G401.6 (cell line): ENCODE measurements at regions not wholly inside any gene's neighbourhood (a gene's known extent, or its start where the extent isn't known, plus 50 kb on each side); places are given as distances from the start of the nearest gene placed in this dataset.

ENCODE experiments used
- FAIRE-seq: peaks from 2 replicates; lab custom pipeline; 2012; peaks lifted over from hg19 to GRCh38; lab: Jason Lieb, UNC

DNA sequence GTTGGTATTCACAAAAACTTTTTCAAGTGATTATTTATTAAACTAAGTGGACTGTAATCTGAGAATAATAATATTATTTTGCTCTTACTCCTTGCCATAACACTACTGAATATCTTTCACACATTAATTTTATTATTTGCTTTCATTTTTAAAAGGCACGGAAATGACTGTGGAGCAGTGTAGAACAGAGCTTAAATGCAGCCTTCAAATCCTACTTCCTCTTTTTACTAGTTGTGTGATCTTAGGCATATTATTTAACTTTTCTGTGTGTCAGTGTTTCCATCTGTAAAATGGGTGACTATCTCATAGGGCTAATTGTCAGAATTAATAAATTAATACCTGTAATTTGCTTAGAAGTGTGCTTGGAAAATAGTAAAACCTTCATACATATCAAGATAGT lies 55.5 kb upstream of the SLC8A1 start:
- no peak for FAIRE-seq

DNA sequence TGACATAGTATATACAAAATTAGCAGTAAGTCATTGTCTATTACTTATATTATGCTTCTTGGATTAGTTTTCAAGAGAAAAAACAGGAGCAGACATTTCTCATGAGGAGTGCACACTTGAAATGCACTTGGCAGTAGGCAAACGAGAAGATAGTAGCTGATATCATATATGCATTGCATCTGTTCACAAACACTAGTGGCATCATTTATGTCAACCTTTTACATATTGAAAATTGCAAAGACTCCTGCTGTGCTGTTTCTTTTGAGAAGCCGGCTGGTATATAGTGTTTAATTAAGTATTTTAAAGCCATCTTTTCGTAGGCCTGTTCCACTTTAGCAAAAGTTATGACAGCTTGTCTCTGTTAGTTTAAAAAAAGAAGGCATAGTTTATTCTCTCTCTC lies 58.4 kb upstream of the SLC8A1 start:
- FAIRE-seq, result no peak

DNA sequence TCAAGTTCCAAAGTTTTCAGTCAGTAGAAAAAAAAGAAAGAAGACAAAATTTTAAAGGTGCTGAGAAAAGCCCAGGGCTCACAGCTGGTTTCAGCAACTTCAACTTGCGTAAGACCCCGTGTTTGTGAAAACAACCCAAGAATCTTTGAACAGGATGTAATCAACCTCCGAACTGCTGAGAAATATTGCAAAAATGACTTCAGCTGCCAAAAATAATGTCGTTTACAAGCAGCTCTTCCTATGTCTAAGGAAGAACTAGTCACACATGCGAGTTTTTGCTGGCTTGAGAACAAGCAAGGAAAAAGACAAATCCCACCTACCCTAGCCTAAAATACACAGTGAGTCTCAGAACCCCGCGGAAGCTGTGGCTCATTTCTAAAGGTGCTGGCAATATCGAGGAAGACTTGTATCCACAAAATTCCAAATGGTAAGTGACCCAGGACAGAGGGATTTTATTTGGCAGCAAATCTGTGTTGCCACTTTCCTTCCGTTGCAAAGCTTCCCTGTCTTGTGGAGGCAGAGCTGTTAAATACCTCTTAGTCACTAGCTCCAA lies 59.8 kb upstream of the SLC8A1 start:
- FAIRE-seq, result no peak

DNA sequence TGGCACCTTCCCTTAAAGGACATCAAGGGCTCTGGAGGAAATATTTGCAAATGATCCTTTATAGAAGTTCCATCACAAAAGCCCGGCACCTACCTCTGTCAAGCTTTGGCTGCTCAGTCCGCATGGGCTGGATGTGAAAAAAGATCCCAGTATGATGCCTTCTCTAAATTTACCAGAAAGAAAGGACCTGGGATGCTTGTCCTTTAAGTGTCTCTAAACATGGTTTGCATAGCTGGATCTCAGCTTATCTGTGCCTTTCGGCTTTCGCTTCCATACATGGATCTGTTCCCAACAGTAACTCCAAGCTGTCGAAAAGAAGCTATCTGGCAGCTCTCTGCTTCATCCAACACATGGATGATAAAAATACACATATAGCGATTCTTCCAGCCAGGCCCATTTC lies 60.4 kb upstream of the SLC8A1 start:
- FAIRE-seq, result no peak

DNA sequence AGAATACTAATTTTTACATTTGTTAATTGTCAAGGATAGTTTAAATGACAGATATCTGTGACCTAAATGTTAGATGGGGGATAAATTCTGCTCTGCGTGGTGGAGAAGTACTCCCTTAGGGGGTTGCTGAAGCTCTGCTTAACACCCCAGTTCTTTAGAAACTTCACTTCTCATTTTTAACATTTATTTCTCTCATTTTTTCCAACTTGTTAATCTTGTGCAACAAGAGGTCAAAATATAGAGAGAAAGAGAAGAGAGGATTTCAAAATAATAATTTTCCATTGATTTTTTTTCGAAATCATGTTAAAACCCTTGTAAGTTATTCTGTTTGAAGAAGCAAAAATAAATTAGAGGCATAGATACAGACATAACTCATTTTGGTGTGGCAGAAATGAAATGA lies 61.3 kb upstream of the SLC8A1 start:
- peak; percentile 19 for FAIRE-seq

DNA sequence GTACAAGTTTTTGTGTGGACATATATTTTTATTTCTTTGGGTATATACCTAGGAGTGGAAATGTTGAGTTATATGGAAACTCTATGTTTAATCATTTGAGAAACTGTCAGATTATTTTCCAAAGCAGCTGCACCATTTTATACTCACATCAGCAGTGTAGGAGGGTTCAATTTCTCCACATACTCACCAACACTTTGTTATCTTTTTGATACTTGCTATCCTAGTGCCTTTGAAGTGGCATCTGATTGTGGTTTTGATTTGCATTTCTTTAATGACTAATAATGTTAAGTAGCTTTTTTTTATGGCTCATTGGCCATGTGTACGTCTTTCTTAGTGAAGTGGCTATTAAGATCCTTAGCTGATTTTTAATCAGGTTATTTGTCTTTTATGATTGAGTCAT lies 64.7 kb upstream of the SLC8A1 start:
- no peak for FAIRE-seq

DNA sequence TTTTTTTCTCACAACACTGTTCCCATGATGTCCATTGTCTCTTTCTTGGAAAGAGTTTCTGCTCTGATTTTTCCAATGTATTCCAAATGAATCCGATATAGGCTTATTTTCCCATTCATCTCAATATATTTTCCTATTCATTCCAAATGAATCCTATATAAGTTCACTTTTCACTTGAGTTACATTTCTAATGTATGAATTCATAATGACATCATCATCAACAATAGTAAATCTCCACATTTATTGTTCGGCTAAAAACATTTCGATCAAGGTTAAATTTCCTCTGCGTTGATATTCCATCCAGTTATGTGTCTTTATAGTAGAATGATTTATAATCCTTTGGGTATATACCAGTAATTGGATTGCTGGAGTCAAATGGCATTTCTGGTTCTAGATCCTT lies 76.7 kb upstream of the SLC8A1 start:
- FAIRE-seq, result no peak

DNA sequence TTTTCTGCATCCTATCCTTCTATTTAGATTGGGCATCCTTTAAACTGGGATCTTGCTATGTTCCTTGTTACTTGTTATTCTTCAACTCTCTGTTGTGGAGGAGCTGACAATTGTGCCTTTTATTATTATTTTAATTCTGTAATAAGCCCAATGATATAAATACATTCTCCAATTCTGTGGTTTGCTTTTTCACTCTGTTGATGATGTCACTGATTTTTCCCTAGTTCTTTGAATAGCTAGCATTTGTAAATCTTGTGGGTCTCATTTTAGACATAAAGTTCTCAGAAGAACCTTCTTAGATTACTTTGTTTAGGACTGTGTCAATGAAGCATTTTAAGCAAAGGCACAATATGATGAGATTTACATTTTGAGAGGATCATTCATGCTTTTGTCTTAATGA lies 79.5 kb upstream of the SLC8A1 start:
- FAIRE-seq, result no peak

DNA sequence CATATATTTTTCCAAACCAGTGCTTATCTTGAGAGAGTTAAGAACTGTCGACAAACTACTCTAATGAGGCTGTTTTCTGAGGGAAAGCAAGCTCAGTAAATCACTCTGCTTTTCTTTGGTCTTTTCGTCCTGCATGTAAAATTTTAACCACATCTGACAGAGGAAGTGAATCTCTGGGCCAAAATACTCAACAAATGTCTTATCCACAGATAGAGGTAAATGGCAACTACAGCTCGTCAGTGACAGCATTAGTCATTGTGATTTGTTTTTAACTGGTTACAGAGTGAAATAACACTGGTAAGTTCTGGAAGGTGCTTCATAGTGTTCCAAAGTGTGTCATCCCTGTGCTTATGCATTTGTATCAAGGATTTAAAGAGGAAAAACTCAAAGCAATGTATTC lies 82.6 kb upstream of the SLC8A1 start:
- FAIRE-seq, result no peak

DNA sequence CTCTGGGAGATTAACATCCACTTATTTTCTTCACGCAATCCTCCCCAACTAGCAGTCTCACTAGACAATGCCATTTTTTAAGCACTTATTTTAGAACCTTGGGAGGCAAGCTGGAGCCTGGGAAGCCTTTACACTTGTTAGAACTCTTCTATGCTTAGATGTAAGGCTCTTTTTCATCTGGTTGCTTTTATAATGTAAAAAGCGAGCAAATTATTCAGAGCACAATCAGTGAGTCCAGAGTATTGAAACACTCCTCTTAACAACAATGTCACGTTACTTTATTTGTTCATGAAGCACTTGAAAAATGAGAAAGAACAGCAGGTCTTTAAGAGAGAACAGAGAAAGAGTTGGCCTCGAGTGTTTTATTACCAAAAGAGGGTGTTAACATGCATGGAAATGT lies 84.1 kb upstream of the SLC8A1 start:
- FAIRE-seq, result no peak

DNA sequence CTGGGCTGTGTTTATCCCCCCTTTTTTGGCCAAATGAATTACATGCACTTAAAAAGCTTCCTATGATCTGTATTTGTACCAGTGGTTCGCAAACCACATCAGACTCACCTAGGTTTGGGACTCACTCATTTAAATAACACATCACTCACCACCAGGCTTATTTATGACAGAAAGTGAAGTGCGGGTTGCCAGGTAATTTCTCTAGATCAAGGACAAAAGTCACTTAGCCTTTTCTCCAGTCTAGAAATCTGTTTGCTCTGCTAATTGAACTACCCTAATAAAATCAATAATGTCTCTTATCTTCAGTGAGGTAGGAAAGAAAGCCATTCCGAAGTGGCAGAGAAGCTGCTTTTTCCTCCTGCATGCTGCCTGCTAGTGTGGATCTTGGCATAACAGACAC lies 88.1 kb upstream of the SLC8A1 start:
- FAIRE-seq, result no peak

DNA sequence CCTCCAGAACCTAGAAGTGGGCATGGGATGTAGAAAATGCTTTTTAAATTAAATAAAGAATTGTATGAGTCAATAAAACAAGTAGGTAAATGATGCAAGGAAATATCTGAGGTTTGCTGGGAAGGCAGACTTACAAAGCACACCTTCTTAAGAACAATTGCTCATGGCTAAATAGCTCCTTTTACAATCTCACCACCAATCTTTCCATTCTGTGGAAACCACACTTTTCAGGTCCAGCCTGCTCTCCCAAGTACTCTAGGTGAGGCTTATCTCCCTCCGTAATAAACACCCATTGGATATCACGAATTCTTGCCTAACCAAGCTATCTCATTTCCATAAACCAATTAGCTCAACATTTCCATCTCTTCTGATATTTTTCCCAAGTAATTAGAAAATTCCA lies 91.5 kb upstream of the SLC8A1 start:
- FAIRE-seq, result no peak

DNA sequence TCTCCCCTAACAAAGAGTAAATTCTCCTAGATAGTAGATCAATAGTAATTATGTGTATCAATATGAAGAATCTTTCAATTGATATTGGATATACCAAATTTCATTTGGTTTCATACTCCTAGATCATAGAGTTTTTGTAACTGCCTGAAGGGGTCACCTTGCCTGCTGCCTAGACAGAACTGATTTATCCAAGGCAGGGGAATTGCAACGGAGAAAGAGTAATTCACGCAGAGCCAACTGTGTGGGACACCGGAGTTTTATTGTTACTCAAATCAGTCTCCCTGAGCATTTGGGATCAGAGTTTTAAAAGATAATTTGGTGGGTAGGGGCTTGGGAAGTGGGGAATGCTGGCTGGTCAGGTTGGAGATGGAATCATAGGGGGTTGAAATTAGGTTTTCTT lies 92.2 kb upstream of the SLC8A1 start:
- FAIRE-seq, result no peak

DNA sequence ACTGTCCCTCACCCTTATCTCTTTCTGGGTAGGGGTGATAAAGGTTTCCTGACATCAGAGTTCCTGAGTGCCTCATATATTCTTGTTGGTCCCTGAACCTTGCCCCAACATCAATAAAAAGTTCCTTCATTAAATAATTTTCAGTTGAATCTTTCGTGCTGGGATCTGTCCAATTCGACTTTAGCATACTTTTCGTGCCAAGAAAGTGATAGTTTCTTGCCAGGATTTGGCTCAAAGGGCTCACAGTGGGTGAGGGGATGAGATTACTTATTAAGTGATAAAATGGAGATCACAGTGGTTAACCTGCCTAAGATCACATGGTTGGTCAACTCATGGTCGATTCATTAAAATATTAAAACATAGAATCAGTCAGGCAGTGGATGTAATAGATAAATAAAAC lies 93.8 kb upstream of the SLC8A1 start:
- FAIRE-seq, result no peak

DNA sequence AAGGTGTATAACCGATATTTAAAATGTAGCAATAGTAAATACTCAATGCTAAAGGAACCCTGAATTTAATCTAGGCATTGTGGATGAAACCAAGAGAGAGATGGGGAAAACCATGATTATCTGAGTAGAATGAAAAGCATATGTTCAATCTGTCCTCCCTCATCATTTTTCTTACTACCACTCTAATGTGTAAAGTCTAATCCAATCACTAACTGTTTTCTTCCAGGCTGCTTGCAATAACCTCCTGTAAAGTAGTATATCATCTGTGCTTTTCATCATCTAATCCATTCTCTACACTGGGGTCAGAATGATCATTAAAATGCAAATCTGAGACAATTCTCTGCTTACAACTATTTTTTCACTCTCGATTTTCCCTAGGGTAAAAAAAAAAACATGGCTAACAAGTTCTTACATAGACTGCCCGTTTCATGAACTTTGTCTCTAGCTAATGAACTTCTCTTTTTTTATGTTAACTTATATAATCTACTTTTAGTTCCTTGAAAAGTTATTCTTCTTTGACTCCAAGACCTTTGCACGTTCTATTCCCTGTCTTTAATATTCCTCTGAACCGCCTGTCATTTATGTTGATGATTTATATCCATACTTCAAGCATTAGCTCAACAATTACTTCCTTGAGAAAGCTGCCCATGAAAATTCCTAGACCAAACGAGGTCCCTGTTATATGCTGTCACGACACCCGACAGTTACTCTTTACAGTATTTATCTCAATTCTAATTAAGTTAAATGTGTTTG lies 94.7 kb upstream of the SLC8A1 start:
- FAIRE-seq, result no peak

DNA sequence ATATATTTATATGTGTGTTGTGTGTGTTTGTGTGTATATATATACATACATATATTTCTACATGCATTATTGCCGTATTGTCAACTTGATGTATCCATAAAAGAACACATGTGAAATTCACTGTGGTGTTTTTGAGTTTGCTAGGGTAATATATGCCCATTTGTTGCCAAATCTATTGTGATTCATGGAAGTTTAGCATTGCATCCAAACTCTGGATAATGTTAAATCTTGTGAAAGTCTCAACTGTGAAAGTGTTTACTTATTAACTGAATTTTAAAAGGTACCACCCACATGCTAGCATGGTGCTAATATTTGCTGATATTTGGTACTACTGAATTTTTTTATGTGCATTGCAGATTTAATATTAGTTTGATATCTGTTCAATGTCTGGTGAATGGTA lies 96.6 kb upstream of the SLC8A1 start:
- no peak for FAIRE-seq

DNA sequence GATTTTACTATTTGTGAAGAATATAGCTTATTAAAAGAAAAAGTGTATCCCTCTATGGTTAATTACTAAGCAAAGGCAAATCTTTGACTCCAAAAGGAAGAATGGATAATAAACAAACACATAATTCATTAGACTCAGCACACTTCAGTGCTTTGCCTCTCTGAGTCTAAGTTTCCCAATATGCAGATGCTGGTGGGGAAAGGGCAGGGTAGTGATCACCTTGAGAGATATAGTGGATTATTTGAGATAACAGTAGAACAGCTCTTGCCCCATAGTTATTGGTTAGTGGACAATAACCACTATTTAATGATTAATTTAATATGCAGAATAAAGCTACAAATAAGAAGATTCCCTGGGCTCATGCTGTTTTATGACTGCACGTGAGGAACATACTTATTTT lies 98.2 kb upstream of the SLC8A1 start:
- FAIRE-seq, result no peak

DNA sequence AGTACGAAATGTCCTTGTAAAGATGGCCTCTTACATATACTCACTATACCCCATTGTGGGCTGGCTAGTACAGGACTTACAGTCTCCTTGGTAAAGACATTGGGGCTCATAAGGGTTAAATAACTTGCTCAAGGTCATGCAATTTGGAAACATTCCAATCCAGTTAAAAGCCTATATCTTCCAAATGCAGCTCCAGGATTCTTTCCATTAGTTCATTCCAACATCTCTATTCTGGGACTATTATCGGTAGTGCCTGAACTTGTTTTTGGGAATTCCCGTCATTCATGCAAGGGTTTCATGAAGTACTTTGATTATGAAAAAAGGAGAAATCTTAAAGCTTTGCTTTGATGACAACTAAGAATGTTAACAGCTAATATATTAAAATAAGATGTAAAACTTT lies 99.2 kb upstream of the SLC8A1 start:
- FAIRE-seq, result peak; percentile 37

DNA sequence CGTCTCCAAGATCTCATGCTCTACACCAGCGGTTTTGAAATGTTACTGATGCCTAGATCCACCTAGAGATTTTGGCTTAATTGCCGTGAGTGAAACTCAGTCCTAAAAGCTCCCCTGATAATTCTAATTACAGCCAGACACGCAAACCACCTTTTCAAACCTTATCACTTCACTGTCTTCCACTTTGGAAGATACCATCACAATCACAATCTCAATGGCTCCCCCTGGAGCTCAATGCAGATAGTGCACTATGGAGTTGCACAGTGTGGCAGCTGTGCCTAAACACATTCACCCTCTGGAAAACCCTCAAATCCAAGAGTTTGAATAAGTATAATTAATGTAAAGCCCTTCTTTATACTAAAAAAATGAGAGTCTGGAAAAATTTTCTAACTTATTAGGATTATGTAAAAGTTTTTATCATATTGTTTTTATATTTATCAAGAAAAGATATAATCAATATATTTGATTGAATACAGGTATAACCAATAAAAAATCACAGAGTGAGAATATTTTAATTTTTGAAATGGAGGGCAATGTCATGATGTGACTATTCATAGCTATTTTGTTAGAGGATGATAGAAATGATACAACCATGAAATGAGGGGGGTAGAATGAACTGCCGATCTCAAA lies 102.9 kb upstream of the SLC8A1 start:
- FAIRE-seq, result peak; percentile 96

DNA sequence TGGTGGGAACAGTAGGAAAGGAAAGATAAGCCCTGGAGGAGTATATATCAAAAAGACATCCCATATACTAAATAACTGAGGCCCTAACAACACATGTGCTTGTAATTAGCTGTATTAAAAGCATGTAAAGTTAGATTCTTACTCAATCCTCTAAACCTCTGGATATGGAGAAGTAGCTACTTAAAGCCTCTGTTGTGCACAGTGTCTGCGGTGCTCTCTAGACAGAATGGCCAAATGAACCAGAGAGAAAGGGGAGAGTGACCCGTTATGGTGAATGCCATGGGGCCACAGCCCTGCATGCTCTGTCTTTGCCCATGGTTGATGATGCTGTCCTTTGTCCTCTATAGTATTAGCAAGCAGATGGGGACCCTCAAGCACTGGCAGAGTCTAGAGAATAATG lies 104.4 kb upstream of the SLC8A1 start:
- FAIRE-seq, result no peak

DNA sequence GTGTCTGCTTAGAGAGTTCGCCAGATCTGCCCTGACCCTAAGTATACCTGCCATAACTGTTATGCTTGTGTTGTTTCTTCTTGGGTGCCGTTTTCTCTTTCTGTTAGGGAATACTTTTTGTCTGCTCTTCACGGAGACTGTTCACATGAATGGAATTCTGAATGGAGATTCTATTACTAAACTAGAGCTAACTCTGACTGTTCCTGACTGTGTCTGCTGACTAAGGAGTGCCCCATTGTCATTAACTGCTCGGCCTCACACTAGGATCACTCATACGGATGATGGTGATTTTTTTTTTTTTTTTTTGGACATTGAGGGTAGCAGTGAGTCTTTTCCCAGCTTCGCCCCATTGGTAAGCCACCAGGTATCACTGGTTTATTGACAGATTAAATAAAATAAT lies 104.8 kb upstream of the SLC8A1 start:
- FAIRE-seq, result no peak

DNA sequence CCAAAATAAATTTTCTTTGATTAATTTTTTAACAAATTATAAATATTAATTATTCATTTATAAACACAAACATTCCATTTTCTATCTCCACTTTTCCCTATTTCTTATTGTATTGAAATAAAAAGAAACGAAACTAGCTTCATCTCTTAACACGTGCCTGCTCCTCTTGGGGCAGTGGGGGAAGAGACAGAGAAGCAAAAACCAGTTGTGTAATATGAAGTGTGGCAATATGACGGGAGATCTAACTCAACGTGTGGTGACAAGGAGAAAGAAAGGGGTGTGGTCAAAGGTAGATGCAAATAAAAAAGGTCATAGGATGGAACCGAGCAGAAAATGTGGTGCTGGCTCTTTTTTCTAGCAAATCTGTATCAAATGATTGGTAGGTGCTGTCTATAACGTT lies 106.9 kb upstream of the SLC8A1 start:
- FAIRE-seq, result no peak

DNA sequence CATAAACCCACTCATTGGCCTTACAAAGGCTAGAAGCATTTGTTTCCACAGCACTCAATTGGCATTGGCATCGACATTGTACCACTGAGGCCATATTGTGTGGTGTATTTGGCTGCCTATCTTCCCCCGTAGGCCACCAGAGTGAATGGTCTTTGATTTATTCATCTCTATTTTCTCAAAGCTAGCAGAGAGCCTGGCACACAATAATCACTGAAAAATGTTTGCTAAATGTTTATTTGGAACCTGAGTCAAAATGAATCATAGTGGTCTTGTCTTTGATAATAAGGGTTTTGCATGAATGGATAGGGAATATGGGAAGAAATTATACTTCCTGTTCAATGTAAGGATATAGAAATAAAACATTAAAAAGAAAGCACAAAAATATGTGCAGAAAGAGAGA lies 107.3 kb upstream of the SLC8A1 start:
- no peak for FAIRE-seq

DNA sequence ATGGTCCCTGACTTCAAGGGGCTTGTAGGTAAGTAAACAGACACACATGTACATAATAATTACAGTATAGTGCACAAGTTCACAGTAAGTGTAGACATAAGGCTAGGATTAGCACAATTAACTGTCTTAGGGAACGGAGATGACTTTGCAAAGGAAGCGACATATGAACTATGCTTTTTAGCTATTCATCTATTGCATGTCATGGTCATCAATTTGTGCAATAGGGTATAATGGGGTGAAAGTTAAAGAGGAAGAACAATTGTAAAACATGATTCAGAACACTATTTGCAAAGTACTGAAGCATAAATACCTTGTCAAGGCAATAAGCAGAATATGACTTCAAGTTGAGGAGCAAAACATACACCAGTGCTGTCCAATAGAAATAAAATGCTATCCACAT lies 112.3 kb upstream of the SLC8A1 start:
- FAIRE-seq, result no peak
